Activated T-cell treated with anti-CD3 and anti-CD28 coated beads, Interleukin-2, amount 50 U/mL, for 4 hours (primary cell): ENCODE measurements at regions not wholly inside any gene's neighbourhood (a gene's known extent, or its start where the extent isn't known, plus 50 kb on each side); places are given as distances from the start of the nearest gene placed in this dataset.

Experiments used
- ATAC-seq, 2 donors: fragments of 200-7000 bp; cut with Tn5 transposase; one replicate each; pipeline ENCODE4 v1.10.0; 2021
- DNase-seq: peaks from one replicate; pipeline ENCODE4 v3.0.0-alpha.2; 2020
- H3K27me3 Mint-ChIP-seq: one replicate; pipeline ENCODE4 v1.8.0; 2021; ENCODE audit warnings: low read depth, mixed read lengths
- H3K36me3 Mint-ChIP-seq: one replicate; pipeline ENCODE4 v1.8.0; 2022; ENCODE audit warnings: mixed read lengths; ENCODE audit not compliant: insufficient read depth
- H3K4me1 Mint-ChIP-seq: one replicate; pipeline ENCODE4 v1.8.0; 2021; ENCODE audit warnings: low read depth, mixed read lengths
- H3K4me3 Mint-ChIP-seq: one replicate; pipeline ENCODE4 v1.8.0; 2021; ENCODE audit warnings: mild to moderate bottlenecking, moderate library complexity, mixed read lengths
- H3K9me3 Mint-ChIP-seq: one replicate; pipeline ENCODE4 v1.8.0; 2021; ENCODE audit warnings: mixed read lengths

- no peaks in the 10 kb centered on the region for H3K36me3 Mint-ChIP-seq
- H3K4me3 Mint-ChIP-seq = no peak overlapping the region
- no peaks in the 10 kb centered on the region for H3K9me3 Mint-ChIP-seq
- ATAC-seq = no peak
- no peaks in the 10 kb centered on the region for H3K4me1 Mint-ChIP-seq
- no peak for DNase-seq
- H3K27me3 Mint-ChIP-seq = peaks cover 3% of the 10 kb centered on the region
Measured at GRCh38 chr10:29067161-29067560, 221.7 kb upstream of the LYZL1 start.

GRCh38 chr10:29067628-29068027, 221.2 kb upstream of the LYZL1 start:
- no peaks in the 10 kb centered on the region for H3K9me3 Mint-ChIP-seq
- H3K4me3 Mint-ChIP-seq = no peak overlapping the region
- no peaks in the 10 kb centered on the region for H3K4me1 Mint-ChIP-seq
- H3K36me3 Mint-ChIP-seq = no peaks in the 10 kb centered on the region
- peaks cover 3% of the 10 kb centered on the region for H3K27me3 Mint-ChIP-seq
- ATAC-seq = no peak
- no peak for DNase-seq

- H3K9me3 Mint-ChIP-seq = no peaks in the 10 kb centered on the region
- H3K27me3 Mint-ChIP-seq = peaks cover 3% of the 10 kb centered on the region
- H3K4me1 Mint-ChIP-seq = no peaks in the 10 kb centered on the region
- no peaks in the 10 kb centered on the region for H3K36me3 Mint-ChIP-seq
- ATAC-seq (no peak), DNase-seq (no peak)
- H3K4me3 Mint-ChIP-seq = no peak overlapping the region
Measured at GRCh38 chr10:29068302-29068701, 220.6 kb upstream of the LYZL1 start.

GRCh38 chr10:29068966-29069365, 219.9 kb upstream of the LYZL1 start:
- Mint-ChIP-seq H3K27me3 (peaks cover 3% of the 10 kb centered on the region), H3K4me3 (no peak overlapping the region), H3K36me3 (no peaks in the 10 kb centered on the region), H3K4me1 (no peaks in the 10 kb centered on the region), H3K9me3 (no peaks in the 10 kb centered on the region)
- ATAC-seq (no peak), DNase-seq (no peak)

- DNase-seq (no peak), ATAC-seq (no peak)
- Mint-ChIP-seq H3K4me3 (no peak overlapping the region), H3K9me3 (no peaks in the 10 kb centered on the region), H3K4me1 (no peaks in the 10 kb centered on the region), H3K27me3 (peaks cover 3% of the 10 kb centered on the region), H3K36me3 (no peaks in the 10 kb centered on the region)
Measured at GRCh38 chr10:29069941-29070340, 218.9 kb upstream of the LYZL1 start.

- Mint-ChIP-seq H3K36me3 (no peaks in the 10 kb centered on the region), H3K9me3 (no peaks in the 10 kb centered on the region), H3K27me3 (no peaks in the 10 kb centered on the region), H3K4me1 (no peaks in the 10 kb centered on the region), H3K4me3 (no peak overlapping the region)
- DNase-seq (no peak), ATAC-seq (no peak)
Measured at GRCh38 chr10:29078919-29079318, 210.0 kb upstream of the LYZL1 start.

GRCh38 chr10:29081231-29081630, 207.6 kb upstream of the LYZL1 start:
- ATAC-seq (no peak), DNase-seq (no peak)
- Mint-ChIP-seq H3K36me3 (no peaks in the 10 kb centered on the region), H3K27me3 (peaks cover 2% of the 10 kb centered on the region), H3K4me1 (no peaks in the 10 kb centered on the region), H3K9me3 (no peaks in the 10 kb centered on the region), H3K4me3 (no peak overlapping the region)

GRCh38 chr10:29081951-29082685, 206.8 kb upstream of the LYZL1 start:
- peaks cover 2% of the 10 kb centered on the region for H3K27me3 Mint-ChIP-seq
- H3K9me3 Mint-ChIP-seq = no peaks in the 10 kb centered on the region
- no peak overlapping the region for H3K4me3 Mint-ChIP-seq
- H3K36me3 Mint-ChIP-seq = no peaks in the 10 kb centered on the region
- no peaks in the 10 kb centered on the region for H3K4me1 Mint-ChIP-seq
- ATAC-seq = no peak
- DNase-seq = no peak

- Mint-ChIP-seq H3K4me1 (no peaks in the 10 kb centered on the region), H3K9me3 (no peaks in the 10 kb centered on the region), H3K36me3 (no peaks in the 10 kb centered on the region), H3K4me3 (no peak overlapping the region), H3K27me3 (peaks cover 2% of the 10 kb centered on the region)
- DNase-seq = no peak
- ATAC-seq = no peak
Measured at GRCh38 chr10:29083096-29083495, 205.8 kb upstream of the LYZL1 start.

GRCh38 chr10:29084681-29085307, 204.1 kb upstream of the LYZL1 start:
- Mint-ChIP-seq H3K27me3 (peaks cover 2% of the 10 kb centered on the region), H3K9me3 (no peaks in the 10 kb centered on the region), H3K4me1 (no peaks in the 10 kb centered on the region), H3K4me3 (no peak overlapping the region), H3K36me3 (no peaks in the 10 kb centered on the region)
- DNase-seq (no peak), ATAC-seq (no peak)

GRCh38 chr10:29089091-29089490, 199.8 kb upstream of the LYZL1 start:
- H3K4me3 Mint-ChIP-seq = no peak overlapping the region
- no peak for ATAC-seq
- peaks cover 2% of the 10 kb centered on the region for H3K27me3 Mint-ChIP-seq
- H3K9me3 Mint-ChIP-seq = no peaks in the 10 kb centered on the region
- H3K36me3 Mint-ChIP-seq = no peaks in the 10 kb centered on the region
- H3K4me1 Mint-ChIP-seq = no peaks in the 10 kb centered on the region
- DNase-seq = no peak

- Mint-ChIP-seq H3K4me1 (no peaks in the 10 kb centered on the region), H3K4me3 (no peak overlapping the region), H3K36me3 (no peaks in the 10 kb centered on the region), H3K27me3 (no peaks in the 10 kb centered on the region), H3K9me3 (peaks cover 8% of the 10 kb centered on the region)
- DNase-seq (no peak), ATAC-seq (no peak)
Measured at GRCh38 chr10:29096303-29096824, 192.5 kb upstream of the LYZL1 start.

- ATAC-seq = no peak
- no peak for DNase-seq
- Mint-ChIP-seq H3K36me3 (no peaks in the 10 kb centered on the region), H3K4me3 (no peak overlapping the region), H3K9me3 (peaks cover 8% of the 10 kb centered on the region), H3K4me1 (no peaks in the 10 kb centered on the region), H3K27me3 (peaks cover 5% of the 10 kb centered on the region)
Measured at GRCh38 chr10:29098423-29098822, 190.4 kb upstream of the LYZL1 start.

- H3K4me1 Mint-ChIP-seq = no peaks in the 10 kb centered on the region
- DNase-seq (no peak), ATAC-seq (no peak)
- peaks cover 5% of the 10 kb centered on the region for H3K27me3 Mint-ChIP-seq
- H3K4me3 Mint-ChIP-seq = no peak overlapping the region
- H3K36me3 Mint-ChIP-seq = no peaks in the 10 kb centered on the region
- H3K9me3 Mint-ChIP-seq = peaks cover 8% of the 10 kb centered on the region
Measured at GRCh38 chr10:29099001-29099400, 189.9 kb upstream of the LYZL1 start.

GRCh38 chr10:29099415-29099814, 189.5 kb upstream of the LYZL1 start:
- no peak for ATAC-seq
- Mint-ChIP-seq H3K27me3 (peaks cover 5% of the 10 kb centered on the region), H3K4me1 (no peaks in the 10 kb centered on the region), H3K9me3 (peaks cover 8% of the 10 kb centered on the region), H3K36me3 (no peaks in the 10 kb centered on the region), H3K4me3 (no peak overlapping the region)
- no peak for DNase-seq
